ENCODE measurements at regions not wholly inside any gene's neighbourhood (a gene's known extent, or its start where the extent isn't known, plus 50 kb on each side); places are given as distances from the start of the nearest gene placed in this dataset.
A peak's percentile ranks its signal among the peaks of the same experiment; 100 is the strongest.

DNA sequence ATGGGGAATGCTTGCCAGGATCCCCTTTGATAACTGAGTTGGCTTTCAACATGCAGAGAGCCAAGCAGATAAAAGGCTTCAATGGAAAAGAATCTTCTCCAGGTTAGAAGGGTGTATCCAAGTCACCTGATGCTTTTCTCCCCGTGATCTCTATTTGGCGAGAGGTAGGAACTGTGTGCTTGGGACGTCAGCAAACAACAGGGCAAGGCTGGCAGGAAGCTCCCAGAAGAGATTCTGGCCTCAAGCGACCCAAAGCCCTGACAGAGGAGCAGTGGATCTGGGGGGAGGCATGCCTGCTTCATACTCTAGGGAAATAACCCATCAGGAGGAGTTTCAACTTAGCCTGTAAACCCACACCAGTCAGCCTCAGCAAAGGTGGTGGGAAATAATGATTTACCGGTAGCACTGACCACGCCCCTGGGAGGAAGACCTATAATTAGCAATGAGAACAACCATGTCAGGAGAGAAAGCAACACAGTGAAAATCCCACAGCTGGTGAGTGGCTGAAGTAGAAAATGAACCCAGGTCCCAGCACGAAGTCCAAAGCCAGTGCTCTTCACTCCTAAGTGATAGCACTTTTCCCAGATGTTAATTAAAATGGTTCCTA is 76.3 kb upstream of the SEC11C start:
- intact Hi-C loops (cut with micrococcal nuclease) = no loop called here
- Histone ChIP-seq H3K36me3 (replicated peaks in 1 of 2; ENCODE audit: control insufficient read depth in 1 of 2, insufficient read depth in 2 of 2, low read length in 2 of 2) (no peaks in the 10 kb centered on the region), H3K79me2 (ENCODE audit: insufficient read depth, low read length) (no peaks in the 10 kb centered on the region), H3K27me3 (ENCODE audit: control insufficient read depth in 2 of 2, insufficient read depth in 2 of 2, low read length in 2 of 2) (no peaks in the 10 kb centered on the region), H3K4me1 (ENCODE audit: control insufficient read depth in 1 of 2, insufficient read depth in 2 of 2, low read length in 2 of 2) (no peaks in the 10 kb centered on the region), H3K4me3 (replicated peaks in 1 of 3; ENCODE audit: low read depth in 2 of 3, low read length in 3 of 3) (no peak overlapping the region), H3K9ac (ENCODE audit: insufficient read depth, low read length, poor library complexity, severe bottlenecking) (no peak overlapping the region), H3K27ac (ENCODE audit: low read depth in 1 of 2, low read length in 2 of 2) (no peak overlapping the region), H3K9me3 (replicated peaks in 1 of 2; ENCODE audit: control insufficient read depth in 1 of 2, insufficient read depth in 1 of 2, low read length in 2 of 2) (no peaks in the 10 kb centered on the region), H3K4me2 (replicated peaks; ENCODE audit: extremely low read depth, low read length, poor library complexity, severe bottlenecking) (no peak overlapping the region), H4K20me1 (ENCODE audit: insufficient read depth, low read length) (no peaks in the 10 kb centered on the region), H2AFZ (ENCODE audit: insufficient read depth, low read depth, low read length, poor library complexity, severe bottlenecking) (no peak overlapping the region)
- H3K27ac Mint-ChIP-seq = no peak overlapping the region
- no peak overlapping the region for H3K4me3 Mint-ChIP-seq
- no peaks in the 10 kb centered on the region for H3K4me1 Mint-ChIP-seq
- DNase-seq = no peak
- peaks cover 0 to 15% (median 3%) of the 10 kb centered on the region in 3 donors for H3K27me3 Mint-ChIP-seq (ENCODE audit: low read depth in 3 of 3)
- no peaks in the 10 kb centered on the region for H3K36me3 Mint-ChIP-seq
- TF ChIP-seq, protein P1, sequence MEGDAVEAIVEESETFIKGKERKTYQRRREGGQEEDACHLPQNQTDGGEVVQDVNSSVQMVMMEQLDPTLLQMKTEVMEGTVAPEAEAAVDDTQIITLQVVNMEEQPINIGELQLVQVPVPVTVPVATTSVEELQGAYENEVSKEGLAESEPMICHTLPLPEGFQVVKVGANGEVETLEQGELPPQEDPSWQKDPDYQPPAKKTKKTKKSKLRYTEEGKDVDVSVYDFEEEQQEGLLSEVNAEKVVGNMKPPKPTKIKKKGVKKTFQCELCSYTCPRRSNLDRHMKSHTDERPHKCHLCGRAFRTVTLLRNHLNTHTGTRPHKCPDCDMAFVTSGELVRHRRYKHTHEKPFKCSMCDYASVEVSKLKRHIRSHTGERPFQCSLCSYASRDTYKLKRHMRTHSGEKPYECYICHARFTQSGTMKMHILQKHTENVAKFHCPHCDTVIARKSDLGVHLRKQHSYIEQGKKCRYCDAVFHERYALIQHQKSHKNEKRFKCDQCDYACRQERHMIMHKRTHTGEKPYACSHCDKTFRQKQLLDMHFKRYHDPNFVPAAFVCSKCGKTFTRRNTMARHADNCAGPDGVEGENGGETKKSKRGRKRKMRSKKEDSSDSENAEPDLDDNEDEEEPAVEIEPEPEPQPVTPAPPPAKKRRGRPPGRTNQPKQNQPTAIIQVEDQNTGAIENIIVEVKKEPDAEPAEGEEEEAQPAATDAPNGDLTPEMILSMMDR (IDR thresholded peaks at IDR 0.05) = no peak
- no peaks in the 10 kb centered on the region for H3K9me3 Mint-ChIP-seq
- 90% methylated on average over 2 of the region's 7 CpGs for WGBS (ENCODE audit: insufficient coverage)

DNA sequence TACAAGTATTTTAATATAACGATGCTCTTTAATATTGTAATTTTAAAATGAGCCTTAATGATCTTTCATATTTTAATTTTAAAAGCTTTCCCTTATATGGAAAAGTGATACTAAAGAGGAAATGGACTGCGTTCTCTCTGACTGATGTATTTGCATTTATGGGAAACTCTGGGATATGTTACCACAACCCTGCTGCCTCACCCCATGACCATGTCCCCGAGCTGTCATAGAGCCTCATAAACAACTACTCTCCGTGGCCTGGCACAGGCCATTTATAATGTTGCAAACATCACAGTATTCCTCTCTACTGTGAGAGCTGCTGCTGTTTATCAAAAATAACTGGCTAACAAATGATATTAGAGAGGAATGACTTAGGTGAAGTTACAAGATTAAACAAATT is 75.8 kb upstream of the SEC11C start:
- no peak overlapping the region for H3K4me3 ChIP-seq (replicated peaks in 1 of 3; ENCODE audit: low read depth in 2 of 3, low read length in 3 of 3)
- intact Hi-C loops (cut with micrococcal nuclease) = no loop called here
- H3K9ac ChIP-seq (ENCODE audit: insufficient read depth, low read length, poor library complexity, severe bottlenecking) = no peak overlapping the region
- no peaks in the 10 kb centered on the region for H4K20me1 ChIP-seq (ENCODE audit: insufficient read depth, low read length)
- H3K27me3 Mint-ChIP-seq (ENCODE audit: low read depth in 3 of 3) = peaks cover 0 to 15% (median 3%) of the 10 kb centered on the region in 3 donors
- H3K27ac Mint-ChIP-seq = peak overlapping the region in 1 of 7 donors; percentile 50
- H3K4me2 ChIP-seq (replicated peaks; ENCODE audit: extremely low read depth, low read length, poor library complexity, severe bottlenecking) = no peak overlapping the region
- WGBS (ENCODE audit: insufficient coverage) = no CpG with 5 or more reads among the region's 4 CpGs
- H2AFZ ChIP-seq (ENCODE audit: insufficient read depth, low read depth, low read length, poor library complexity, severe bottlenecking) = no peak overlapping the region
- no peaks in the 10 kb centered on the region for H3K4me1 Mint-ChIP-seq
- no peaks in the 10 kb centered on the region for H3K27me3 ChIP-seq (ENCODE audit: control insufficient read depth in 2 of 2, insufficient read depth in 2 of 2, low read length in 2 of 2)
- H3K27ac ChIP-seq (ENCODE audit: low read depth in 1 of 2, low read length in 2 of 2) = no peak overlapping the region
- no peaks in the 10 kb centered on the region for H3K9me3 Mint-ChIP-seq
- no peak overlapping the region for H3K4me3 Mint-ChIP-seq
- H3K4me1 ChIP-seq (ENCODE audit: control insufficient read depth in 1 of 2, insufficient read depth in 2 of 2, low read length in 2 of 2) = no peaks in the 10 kb centered on the region
- H3K9me3 ChIP-seq (replicated peaks in 1 of 2; ENCODE audit: control insufficient read depth in 1 of 2, insufficient read depth in 1 of 2, low read length in 2 of 2) = no peaks in the 10 kb centered on the region
- no peaks in the 10 kb centered on the region for H3K79me2 ChIP-seq (ENCODE audit: insufficient read depth, low read length)
- TF ChIP-seq, protein P1 (IDR thresholded peaks at IDR 0.05) = no peak
- no peaks in the 10 kb centered on the region for H3K36me3 Mint-ChIP-seq
- H3K36me3 ChIP-seq (replicated peaks in 1 of 2; ENCODE audit: control insufficient read depth in 1 of 2, insufficient read depth in 2 of 2, low read length in 2 of 2) = no peaks in the 10 kb centered on the region
- DNase-seq = no peak

Data from CD14-positive monocyte (primary cell).